Activated CD8-positive, alpha-beta T cell treated with anti-CD3 and anti-CD28 coated beads, Interleukin-2, amount 10 ng/mL, durations not matched to agents 7 days and 5 days (primary cell): ENCODE measurements at regions not wholly inside any gene's neighbourhood (a gene's known extent, or its start where the extent isn't known, plus 50 kb on each side); places are given as distances from the start of the nearest gene placed in this dataset.
"Not testable (repeated sequence)": the region's sequence is repeated elsewhere in the genome, so short reads cannot be mapped to it uniquely, and the experiment has no call there.

Source experiments
- ATAC-seq: fragments of 150-1000 bp; cut with Tn5 transposase; one replicate; pipeline ENCODE4 v1.10.0; 2021; ENCODE audit warnings: moderate library complexity
- CTCF ChIA-PET: fragments of 350-600 bp; sonication (Branson Sonifier 250); formaldehyde crosslinking; loops from one replicate; lab custom pipeline; 2021; ENCODE audit warnings: antibody characterized with exemption; lab: Charles Lee
- POLR2A ChIA-PET: fragments of 350-600 bp; sonication (Branson Sonifier 250); formaldehyde crosslinking; loops from one replicate; lab custom pipeline; 2021; ENCODE audit warnings: antibody characterized with exemption; lab: Charles Lee
- DNase-seq: peaks from one replicate; pipeline ENCODE4 v3.0.0-alpha.2; 2020
- H3K27ac Mint-ChIP-seq: one replicate; pipeline ENCODE4 v1.8.0; 2021; ENCODE audit warnings: mild to moderate bottlenecking, mixed read lengths
- H3K27me3 Mint-ChIP-seq: one replicate; pipeline ENCODE4 v1.8.0; 2021; ENCODE audit warnings: low read depth, mixed read lengths
- H3K36me3 Mint-ChIP-seq: one replicate; pipeline ENCODE4 v1.8.0; 2021; ENCODE audit warnings: low read depth, mixed read lengths
- H3K4me1 Mint-ChIP-seq: one replicate; pipeline ENCODE4 v1.8.0; 2021; ENCODE audit warnings: low read depth, mixed read lengths
- H3K4me3 Mint-ChIP-seq: one replicate; pipeline ENCODE4 v1.8.0; 2021; ENCODE audit warnings: mild to moderate bottlenecking, mixed read lengths
- H3K9me3 Mint-ChIP-seq: one replicate; pipeline ENCODE4 v1.8.0; 2022; ENCODE audit warnings: mixed read lengths; ENCODE audit not compliant: insufficient read depth

DNA sequence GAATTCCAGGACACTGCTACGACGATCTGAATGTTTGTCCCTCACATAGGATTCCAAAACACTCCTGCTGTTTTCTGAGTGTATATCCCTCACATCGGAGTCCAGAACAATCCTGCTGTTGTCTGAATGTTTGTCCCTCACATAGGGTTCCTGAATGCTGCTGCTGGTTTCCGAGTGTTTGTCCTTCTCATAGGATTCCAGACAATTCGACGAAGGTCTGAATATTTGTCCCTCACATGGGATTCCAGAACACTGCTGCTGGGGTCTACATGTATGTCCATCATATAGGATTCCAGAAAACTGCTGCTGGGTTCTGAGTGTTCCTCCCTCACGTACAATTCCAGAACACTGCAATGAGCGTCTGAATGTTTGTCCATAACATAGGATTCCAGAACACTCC, 219.4 kb downstream of the FOXD4L6 start:
- ATAC-seq, H3K27me3 Mint-ChIP-seq, H3K27ac Mint-ChIP-seq, DNase-seq, CTCF ChIA-PET, H3K4me3 Mint-ChIP-seq, POLR2A ChIA-PET, H3K4me1 Mint-ChIP-seq, H3K36me3 Mint-ChIP-seq: not testable (repeated sequence)
- H3K9me3 Mint-ChIP-seq, result peaks cover 46% of the 10 kb centered on the region

DNA sequence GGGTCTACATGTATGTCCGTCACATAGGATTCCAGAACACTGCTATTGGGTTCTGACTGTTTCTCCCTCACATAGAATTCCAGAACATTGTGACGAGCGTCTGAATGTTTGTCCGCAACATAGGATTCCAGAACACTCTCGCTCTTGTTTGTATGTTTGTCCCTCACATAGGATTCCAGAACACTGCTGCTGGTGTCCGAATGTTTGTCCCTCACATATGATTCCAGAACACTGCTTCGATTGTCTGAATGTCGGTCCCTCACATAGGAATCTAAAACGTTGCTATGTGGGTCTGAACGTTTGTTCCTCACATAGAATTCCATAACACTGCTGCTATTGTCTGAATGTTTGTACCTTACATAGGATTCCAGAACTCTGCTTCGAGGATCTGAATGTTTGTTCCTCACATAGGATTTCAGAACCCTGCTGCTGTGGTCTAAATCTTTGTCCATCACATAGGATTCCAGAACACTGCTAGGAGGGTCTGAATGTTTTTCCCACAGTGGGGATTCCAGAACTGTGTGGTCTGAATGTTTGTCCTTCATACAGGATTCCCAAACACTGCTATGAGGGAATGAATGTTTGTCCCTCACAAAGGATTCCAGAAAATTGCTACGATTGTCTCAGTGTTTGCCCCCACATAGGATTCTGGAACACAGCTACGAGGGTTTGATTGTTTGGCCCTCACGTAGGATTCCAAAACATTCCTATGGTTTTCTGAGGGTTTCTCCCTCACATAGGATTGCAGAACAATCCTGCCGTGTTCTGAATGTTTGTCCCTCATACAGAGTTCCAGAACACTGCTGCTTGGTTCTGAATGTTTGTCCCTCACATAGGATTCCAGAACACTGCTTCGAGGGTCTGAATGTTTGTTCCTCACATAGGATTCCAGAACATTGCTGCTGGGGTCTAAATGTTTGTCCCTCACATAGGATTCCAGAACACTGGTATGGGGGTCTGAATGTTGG, 220.5 kb downstream of the FOXD4L6 start:
- no peaks in the 10 kb centered on the region for H3K27me3 Mint-ChIP-seq
- no peak for ATAC-seq
- H3K4me1 Mint-ChIP-seq, result no peaks in the 10 kb centered on the region
- CTCF ChIA-PET, result no interaction called here
- H3K36me3 Mint-ChIP-seq, result no peaks in the 10 kb centered on the region
- no peak overlapping the region for H3K27ac Mint-ChIP-seq
- DNase-seq, result no peak
- H3K9me3 Mint-ChIP-seq, result peaks cover 44% of the 10 kb centered on the region
- POLR2A ChIA-PET, result no interaction called here
- H3K4me3 Mint-ChIP-seq, result no peak overlapping the region

GRCh38 chr9:40906879-40907278, 221.6 kb downstream of the FOXD4L6 start:
- CTCF ChIA-PET, H3K27ac Mint-ChIP-seq, H3K4me3 Mint-ChIP-seq, DNase-seq, H3K4me1 Mint-ChIP-seq, H3K36me3 Mint-ChIP-seq, ATAC-seq, POLR2A ChIA-PET, H3K27me3 Mint-ChIP-seq: not testable (repeated sequence)
- peaks cover 47% of the 10 kb centered on the region for H3K9me3 Mint-ChIP-seq

DNA sequence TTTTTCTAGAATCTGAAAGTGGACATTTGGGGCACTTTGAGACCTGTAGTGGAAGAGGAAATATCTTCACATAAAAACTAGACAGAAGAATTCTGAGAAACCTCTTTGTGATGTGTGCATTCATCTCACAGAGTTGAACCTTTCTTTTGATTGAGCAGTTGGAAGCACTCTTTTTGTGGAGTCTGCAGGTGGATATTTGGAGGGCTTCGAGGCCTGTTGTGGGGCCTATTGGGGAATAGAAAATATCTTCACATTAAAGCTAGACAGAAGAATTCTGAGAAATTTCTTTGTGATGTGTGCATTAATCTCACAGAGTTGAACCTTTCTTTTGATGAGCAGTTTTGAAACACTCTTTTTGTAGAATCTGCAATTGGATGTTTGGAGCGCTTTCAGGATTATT, 236.2 kb downstream of the FOXD4L6 start:
- H3K4me1 Mint-ChIP-seq, POLR2A ChIA-PET, DNase-seq, H3K4me3 Mint-ChIP-seq, CTCF ChIA-PET, H3K27me3 Mint-ChIP-seq, H3K36me3 Mint-ChIP-seq, ATAC-seq, H3K27ac Mint-ChIP-seq: not testable (repeated sequence)
- peaks cover 70% of the 10 kb centered on the region for H3K9me3 Mint-ChIP-seq

GRCh38 chr9:40885858-40886257, 242.6 kb downstream of the FOXD4L6 start:
- H3K4me1 Mint-ChIP-seq, H3K27me3 Mint-ChIP-seq, H3K36me3 Mint-ChIP-seq, H3K4me3 Mint-ChIP-seq, H3K27ac Mint-ChIP-seq, ATAC-seq, POLR2A ChIA-PET, CTCF ChIA-PET, DNase-seq: not testable (repeated sequence)
- H3K9me3 Mint-ChIP-seq, result peaks cover 43% of the 10 kb centered on the region

- not testable (repeated sequence) for H3K36me3 Mint-ChIP-seq
Measured at GRCh38 chr9:40884902-40885490, 243.5 kb downstream of the FOXD4L6 start.

DNA sequence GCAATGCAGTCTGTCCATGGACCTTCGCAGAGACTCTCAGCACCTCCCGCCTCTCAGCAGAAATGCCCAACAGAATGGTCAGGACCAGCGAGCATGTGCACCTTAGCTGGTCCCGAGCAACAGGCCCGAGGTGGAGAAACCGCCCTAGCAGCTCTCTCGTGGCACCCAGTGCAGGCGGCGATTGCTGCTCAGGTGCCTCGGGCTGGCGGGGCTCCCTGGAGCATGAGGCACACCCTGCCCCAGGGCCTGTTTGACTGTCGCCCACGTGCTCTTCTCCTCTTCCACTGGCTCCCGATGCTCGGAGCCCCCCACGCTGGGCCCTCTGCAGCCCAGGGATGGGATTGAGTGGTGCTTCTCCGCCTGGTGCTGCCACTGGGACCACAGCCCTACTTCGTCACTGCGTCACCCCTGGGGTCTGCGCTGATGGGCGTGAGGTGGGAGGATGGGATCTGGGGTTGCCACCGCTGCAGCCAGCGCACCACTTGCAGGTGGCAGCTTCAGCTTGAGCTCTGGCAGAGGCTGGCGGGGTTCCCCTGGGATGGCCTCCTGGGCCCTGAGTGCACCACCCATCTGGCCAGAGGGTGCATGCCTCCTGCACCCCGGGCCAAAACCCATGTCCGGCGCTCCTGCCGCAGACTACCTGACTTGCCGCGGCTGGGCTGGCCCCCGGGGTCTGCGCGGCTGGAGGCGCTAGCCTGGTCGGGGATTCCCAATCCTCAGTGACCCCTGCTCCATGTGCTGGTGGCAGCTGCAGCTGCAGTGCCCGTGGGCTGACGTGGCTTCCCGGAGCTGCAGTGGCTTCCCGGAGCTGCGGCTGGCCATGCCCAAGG, 244.2 kb downstream of the FOXD4L6 start:
- ChIA-PET POLR2A (no interaction called here), CTCF (no interaction called here)
- Mint-ChIP-seq H3K36me3 (no peaks in the 10 kb centered on the region), H3K27ac (no peak overlapping the region), H3K9me3 (peaks cover 45% of the 10 kb centered on the region), H3K27me3 (no peaks in the 10 kb centered on the region), H3K4me1 (no peaks in the 10 kb centered on the region), H3K4me3 (no peak overlapping the region)
- DNase-seq (no peak), ATAC-seq (no peak)

More at GRCh38 chr9:40884902-40885490, 243.5 kb downstream of the FOXD4L6 start:
- CTCF ChIA-PET, H3K27me3 Mint-ChIP-seq, H3K4me1 Mint-ChIP-seq, ATAC-seq, H3K4me3 Mint-ChIP-seq, POLR2A ChIA-PET, DNase-seq, H3K27ac Mint-ChIP-seq: not testable (repeated sequence)
- H3K9me3 Mint-ChIP-seq, result peaks cover 41% of the 10 kb centered on the region

DNA sequence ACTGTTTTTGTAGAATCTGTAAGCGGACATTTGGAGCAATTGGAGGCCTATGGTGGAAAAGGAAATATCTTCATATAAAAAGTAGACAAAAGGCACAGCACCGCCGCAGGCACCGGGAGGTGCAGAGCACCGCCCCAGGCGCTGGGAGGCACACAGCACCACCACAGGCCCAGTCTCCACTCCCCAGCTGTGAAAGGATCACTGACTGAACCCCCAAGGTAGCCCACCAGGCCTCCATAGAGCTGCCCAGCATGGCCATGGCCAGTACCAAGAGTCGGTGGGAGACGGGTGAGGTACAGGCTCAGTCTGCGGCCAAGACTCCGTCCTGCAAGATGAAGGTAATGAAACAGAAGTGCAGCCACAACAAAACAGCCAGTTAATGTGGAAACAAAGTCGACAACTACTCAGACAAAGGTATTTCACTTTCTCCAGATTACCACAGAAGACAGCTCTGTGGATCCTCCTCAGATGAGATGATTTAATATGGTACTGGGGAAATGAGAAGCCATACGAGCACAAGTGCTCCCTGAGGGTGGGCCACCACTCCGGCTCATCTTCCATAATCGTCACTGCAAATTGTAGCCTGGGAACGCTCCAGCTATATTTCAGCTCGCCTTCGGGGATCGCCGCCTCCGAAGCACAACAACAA, 244.9 kb downstream of the FOXD4L6 start:
- ATAC-seq, CTCF ChIA-PET, DNase-seq, POLR2A ChIA-PET, H3K27me3 Mint-ChIP-seq, H3K27ac Mint-ChIP-seq, H3K36me3 Mint-ChIP-seq, H3K4me3 Mint-ChIP-seq, H3K4me1 Mint-ChIP-seq: not testable (repeated sequence)
- peaks cover 41% of the 10 kb centered on the region for H3K9me3 Mint-ChIP-seq

GRCh38 chr9:40873753-40874295, 254.7 kb downstream of the FOXD4L6 start:
- H3K36me3 Mint-ChIP-seq, POLR2A ChIA-PET, H3K27me3 Mint-ChIP-seq, H3K4me1 Mint-ChIP-seq, H3K4me3 Mint-ChIP-seq, CTCF ChIA-PET, ATAC-seq, DNase-seq, H3K27ac Mint-ChIP-seq: not testable (repeated sequence)
- peaks cover 37% of the 10 kb centered on the region for H3K9me3 Mint-ChIP-seq

DNA sequence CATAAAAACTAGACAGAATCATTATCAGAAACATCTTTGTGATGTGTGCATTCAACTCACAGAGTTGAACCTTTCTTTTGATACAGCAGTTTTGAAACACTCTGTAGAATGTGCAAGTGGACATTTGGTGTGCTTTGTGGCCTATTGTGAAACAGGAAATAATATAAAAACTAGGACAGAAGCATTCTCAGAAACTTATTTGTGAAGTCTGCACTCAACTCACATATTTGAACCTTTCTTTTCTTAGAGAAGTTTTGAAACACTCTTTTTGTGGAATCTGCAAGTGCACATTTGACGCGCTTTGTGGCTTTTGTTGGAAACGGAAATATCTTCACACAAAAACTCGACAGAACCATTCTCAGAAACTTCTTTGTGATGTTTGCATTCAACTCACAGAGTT, 260.0 kb downstream of the FOXD4L6 start:
- POLR2A ChIA-PET, H3K36me3 Mint-ChIP-seq, CTCF ChIA-PET, H3K4me3 Mint-ChIP-seq, ATAC-seq, H3K27me3 Mint-ChIP-seq, DNase-seq, H3K4me1 Mint-ChIP-seq, H3K27ac Mint-ChIP-seq: not testable (repeated sequence)
- peaks cover 43% of the 10 kb centered on the region for H3K9me3 Mint-ChIP-seq
